Activated CD8-positive, alpha-beta T cell treated with anti-CD3 and anti-CD28 coated beads, Interleukin-2, amount 10 ng/mL, durations not matched to agents 7 days and 5 days (primary cell): ENCODE measurements at regions not wholly inside any gene's neighbourhood (a gene's known extent, or its start where the extent isn't known, plus 50 kb on each side); places are given as distances from the start of the nearest gene placed in this dataset.

Experiments used
- ATAC-seq: fragments of 150-1000 bp; cut with Tn5 transposase; one replicate; pipeline ENCODE4 v1.10.0; 2021; ENCODE audit warnings: moderate library complexity
- CTCF ChIA-PET: fragments of 350-600 bp; sonication (Branson Sonifier 250); formaldehyde crosslinking; loops from one replicate; lab custom pipeline; 2021; ENCODE audit warnings: antibody characterized with exemption; lab: Charles Lee
- POLR2A ChIA-PET: fragments of 350-600 bp; sonication (Branson Sonifier 250); formaldehyde crosslinking; loops from one replicate; lab custom pipeline; 2021; ENCODE audit warnings: antibody characterized with exemption; lab: Charles Lee
- DNase-seq: peaks from one replicate; pipeline ENCODE4 v3.0.0-alpha.2; 2020
- H3K27ac Mint-ChIP-seq: one replicate; pipeline ENCODE4 v1.8.0; 2021; ENCODE audit warnings: mild to moderate bottlenecking, mixed read lengths
- H3K27me3 Mint-ChIP-seq: one replicate; pipeline ENCODE4 v1.8.0; 2021; ENCODE audit warnings: low read depth, mixed read lengths
- H3K36me3 Mint-ChIP-seq: one replicate; pipeline ENCODE4 v1.8.0; 2021; ENCODE audit warnings: low read depth, mixed read lengths
- H3K4me1 Mint-ChIP-seq: one replicate; pipeline ENCODE4 v1.8.0; 2021; ENCODE audit warnings: low read depth, mixed read lengths
- H3K4me3 Mint-ChIP-seq: one replicate; pipeline ENCODE4 v1.8.0; 2021; ENCODE audit warnings: mild to moderate bottlenecking, mixed read lengths
- H3K9me3 Mint-ChIP-seq: one replicate; pipeline ENCODE4 v1.8.0; 2022; ENCODE audit warnings: mixed read lengths; ENCODE audit not compliant: insufficient read depth

DNA sequence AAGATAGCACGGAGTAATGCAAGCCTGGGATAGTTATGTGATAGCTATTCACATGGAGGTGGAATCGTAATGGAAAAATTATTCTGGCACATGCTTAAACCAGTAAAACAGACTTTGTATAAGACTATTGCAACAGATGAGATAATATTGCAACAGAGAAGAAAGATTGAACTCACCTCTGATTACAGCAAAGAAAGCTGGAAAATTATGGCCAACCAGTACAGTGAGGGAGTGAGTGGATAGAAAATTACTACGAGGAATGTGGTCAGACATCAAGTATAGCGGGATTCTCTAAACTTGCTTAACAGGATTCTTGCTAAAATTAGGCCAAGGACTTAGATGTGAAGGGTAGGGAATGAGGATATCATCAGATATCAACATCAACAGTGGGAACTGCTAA is 397.6 kb upstream of the KLHL1 start:
- ChIA-PET POLR2A (no interaction called here), CTCF (no interaction called here)
- H3K9me3 Mint-ChIP-seq, result no peaks in the 10 kb centered on the region
- H3K27ac Mint-ChIP-seq, result no peak overlapping the region
- H3K4me3 Mint-ChIP-seq, result no peak overlapping the region
- ATAC-seq (no peak), DNase-seq (no peak)
- H3K4me1 Mint-ChIP-seq, result no peaks in the 10 kb centered on the region
- no peaks in the 10 kb centered on the region for H3K27me3 Mint-ChIP-seq
- no peaks in the 10 kb centered on the region for H3K36me3 Mint-ChIP-seq

DNA sequence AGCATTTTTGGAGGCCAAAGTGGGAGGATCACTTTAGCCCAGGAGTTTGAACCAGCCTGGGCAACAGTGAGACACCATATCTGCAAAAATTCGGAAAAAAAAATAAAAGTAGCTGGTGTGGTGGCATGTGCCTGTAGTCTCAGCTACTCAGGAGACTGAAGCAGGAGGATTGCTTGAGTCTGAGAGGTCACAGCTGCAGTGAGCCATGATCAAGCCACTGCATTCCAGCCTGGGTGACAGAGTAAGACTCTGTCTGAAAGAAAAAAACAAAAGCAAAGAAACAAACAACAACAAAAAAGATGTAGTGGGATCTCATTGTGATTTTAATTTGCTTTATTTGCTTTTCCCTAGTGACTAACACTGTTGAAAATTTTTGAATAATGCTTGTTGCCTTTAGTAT is 394.7 kb upstream of the KLHL1 start:
- H3K27ac Mint-ChIP-seq, result no peak overlapping the region
- DNase-seq (no peak), ATAC-seq (no peak)
- no peaks in the 10 kb centered on the region for H3K27me3 Mint-ChIP-seq
- H3K36me3 Mint-ChIP-seq, result no peaks in the 10 kb centered on the region
- ChIA-PET POLR2A (no interaction called here), CTCF (no interaction called here)
- no peak overlapping the region for H3K4me3 Mint-ChIP-seq
- no peaks in the 10 kb centered on the region for H3K9me3 Mint-ChIP-seq
- no peaks in the 10 kb centered on the region for H3K4me1 Mint-ChIP-seq

DNA sequence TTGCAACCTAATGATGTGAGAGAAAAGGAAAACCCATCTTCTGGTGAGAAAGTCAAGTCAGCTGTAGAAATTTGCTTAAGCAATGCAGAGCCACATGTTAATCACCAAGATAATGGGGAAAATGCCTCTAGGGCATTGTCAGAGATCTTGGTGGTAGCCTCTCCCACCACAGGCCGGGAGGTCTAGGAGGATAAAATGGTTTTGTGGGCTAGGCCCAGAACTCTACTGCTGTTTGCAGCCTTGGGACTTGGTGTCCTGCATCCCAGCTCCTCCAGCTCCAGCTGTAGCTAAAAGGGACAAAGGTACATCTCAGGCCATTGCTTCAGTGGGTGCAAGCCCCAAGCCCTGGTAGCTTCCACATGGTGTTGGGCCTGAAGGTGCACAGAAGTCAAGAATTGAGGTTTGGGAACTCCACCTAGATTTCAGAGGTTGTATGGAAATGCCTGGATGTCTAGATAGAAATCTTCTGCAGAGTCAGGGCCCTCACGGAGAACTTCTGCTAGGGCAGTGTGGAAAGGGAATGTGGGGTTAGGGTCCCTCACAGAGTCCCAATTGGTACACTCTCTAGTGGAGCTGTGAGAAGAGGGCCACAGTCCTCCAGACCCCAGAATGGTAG is 382.2 kb upstream of the KLHL1 start:
- ChIA-PET POLR2A (no interaction called here), CTCF (no interaction called here)
- Mint-ChIP-seq H3K27me3 (no peaks in the 10 kb centered on the region), H3K4me3 (no peak overlapping the region), H3K27ac (no peak overlapping the region), H3K4me1 (no peaks in the 10 kb centered on the region), H3K9me3 (peaks cover 5% of the 10 kb centered on the region), H3K36me3 (no peaks in the 10 kb centered on the region)
- DNase-seq (no peak), ATAC-seq (no peak)

DNA sequence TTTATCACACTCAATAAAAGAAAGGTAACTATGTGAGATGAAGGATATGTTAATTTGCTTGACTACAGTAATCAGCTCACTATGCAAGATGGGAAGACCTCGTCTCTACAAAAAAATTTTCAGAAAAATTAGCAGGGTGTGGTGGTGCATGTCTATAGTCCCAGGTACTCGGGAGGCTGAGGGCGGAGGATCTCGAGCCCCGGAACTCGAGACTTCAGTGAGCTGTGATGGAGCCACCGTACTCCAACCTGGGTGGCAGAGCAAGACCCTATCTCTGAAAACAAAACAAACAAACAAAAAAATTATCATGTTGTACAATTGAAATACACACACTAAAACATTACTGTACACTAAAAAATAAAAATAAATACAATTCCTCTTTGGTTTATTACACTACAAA is 376.7 kb upstream of the KLHL1 start:
- Mint-ChIP-seq H3K27me3 (no peaks in the 10 kb centered on the region), H3K4me1 (no peaks in the 10 kb centered on the region), H3K4me3 (no peak overlapping the region), H3K27ac (no peak overlapping the region), H3K9me3 (peaks cover 5% of the 10 kb centered on the region), H3K36me3 (no peaks in the 10 kb centered on the region)
- ATAC-seq (no peak), DNase-seq (no peak)
- ChIA-PET POLR2A (no interaction called here), CTCF (no interaction called here)

DNA sequence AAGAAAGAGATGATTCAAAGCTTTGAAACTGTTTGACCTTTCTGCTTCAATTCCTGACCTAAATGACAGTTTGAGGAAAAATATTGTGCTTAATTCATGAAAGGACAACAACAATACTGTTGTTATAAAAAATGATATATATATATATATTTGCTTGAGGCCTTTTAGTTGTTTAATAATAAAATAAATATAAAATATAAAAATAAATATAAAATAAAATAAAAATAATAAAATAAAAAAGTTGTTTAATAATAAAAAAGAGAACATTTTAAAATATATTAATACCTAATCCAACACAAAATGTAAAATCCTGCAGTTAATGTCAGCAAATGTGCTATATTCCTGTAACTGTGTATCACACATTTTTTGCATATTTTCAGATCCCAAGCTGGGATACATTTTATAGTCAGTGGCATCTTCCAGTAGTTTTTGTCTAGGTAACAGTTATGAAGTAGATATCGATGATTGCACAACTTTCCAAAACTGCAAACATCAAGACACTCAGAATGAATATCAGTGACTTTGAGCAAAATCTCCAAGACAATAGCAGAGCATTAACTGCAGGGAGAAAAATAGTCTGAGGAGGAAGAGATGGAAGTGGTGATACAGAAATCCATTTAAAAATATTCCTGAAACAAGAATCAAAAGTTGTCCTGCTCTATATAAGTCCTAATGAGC is 375.5 kb upstream of the KLHL1 start:
- Mint-ChIP-seq H3K27me3 (no peaks in the 10 kb centered on the region), H3K36me3 (no peaks in the 10 kb centered on the region), H3K9me3 (peaks cover 9% of the 10 kb centered on the region), H3K4me1 (no peaks in the 10 kb centered on the region), H3K4me3 (no peak overlapping the region), H3K27ac (no peak overlapping the region)
- DNase-seq, result no peak
- no peak for ATAC-seq
- ChIA-PET CTCF (no interaction called here), POLR2A (no interaction called here)

DNA sequence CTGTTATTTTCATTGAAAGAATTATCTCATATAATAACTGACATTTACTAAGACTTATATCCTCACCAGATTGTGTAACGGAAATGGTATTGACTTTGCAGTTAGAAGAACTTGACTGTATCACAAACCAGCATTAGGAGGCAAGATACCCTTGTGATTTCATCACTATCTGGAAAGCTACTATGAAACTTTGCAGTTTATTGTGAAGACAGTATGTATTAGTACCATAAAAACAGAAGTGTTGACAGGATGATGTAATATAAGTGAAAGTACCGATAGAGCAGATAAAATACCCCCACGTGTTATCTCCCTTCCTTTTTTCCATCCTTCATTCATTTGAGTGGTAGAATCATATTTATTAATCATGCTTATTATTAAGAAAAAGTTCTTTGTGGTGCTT is 365.7 kb upstream of the KLHL1 start:
- no peaks in the 10 kb centered on the region for H3K36me3 Mint-ChIP-seq
- no peaks in the 10 kb centered on the region for H3K27me3 Mint-ChIP-seq
- H3K9me3 Mint-ChIP-seq, result peaks cover 18% of the 10 kb centered on the region
- POLR2A ChIA-PET, result no interaction called here
- H3K27ac Mint-ChIP-seq, result no peak overlapping the region
- no peak for ATAC-seq
- H3K4me1 Mint-ChIP-seq, result no peaks in the 10 kb centered on the region
- DNase-seq, result no peak
- H3K4me3 Mint-ChIP-seq, result no peak overlapping the region
- CTCF ChIA-PET, result no interaction called here

DNA sequence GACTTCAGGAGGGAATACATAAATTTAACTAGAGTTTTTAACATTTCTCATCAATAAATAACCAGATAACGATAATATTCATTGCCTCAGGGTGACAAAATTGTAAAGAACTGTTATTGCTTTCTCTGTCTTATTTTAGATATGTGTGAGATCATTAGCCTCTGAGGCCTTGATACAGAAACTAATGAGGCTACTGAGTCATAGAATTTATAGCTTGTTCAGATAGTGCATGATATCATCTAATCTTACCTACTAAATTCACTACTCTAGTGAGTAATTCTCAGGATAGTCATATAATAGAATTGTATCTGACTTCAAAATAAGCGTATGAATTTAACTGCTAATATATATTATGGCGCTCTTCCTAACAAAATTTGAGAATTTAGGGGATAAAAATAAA is 360.8 kb upstream of the KLHL1 start:
- no peaks in the 10 kb centered on the region for H3K27me3 Mint-ChIP-seq
- ChIA-PET POLR2A (no interaction called here), CTCF (no interaction called here)
- H3K27ac Mint-ChIP-seq, result no peak overlapping the region
- peaks cover 13% of the 10 kb centered on the region for H3K9me3 Mint-ChIP-seq
- ATAC-seq, result no peak
- H3K4me1 Mint-ChIP-seq, result no peaks in the 10 kb centered on the region
- no peak for DNase-seq
- H3K4me3 Mint-ChIP-seq, result no peak overlapping the region
- no peaks in the 10 kb centered on the region for H3K36me3 Mint-ChIP-seq

DNA sequence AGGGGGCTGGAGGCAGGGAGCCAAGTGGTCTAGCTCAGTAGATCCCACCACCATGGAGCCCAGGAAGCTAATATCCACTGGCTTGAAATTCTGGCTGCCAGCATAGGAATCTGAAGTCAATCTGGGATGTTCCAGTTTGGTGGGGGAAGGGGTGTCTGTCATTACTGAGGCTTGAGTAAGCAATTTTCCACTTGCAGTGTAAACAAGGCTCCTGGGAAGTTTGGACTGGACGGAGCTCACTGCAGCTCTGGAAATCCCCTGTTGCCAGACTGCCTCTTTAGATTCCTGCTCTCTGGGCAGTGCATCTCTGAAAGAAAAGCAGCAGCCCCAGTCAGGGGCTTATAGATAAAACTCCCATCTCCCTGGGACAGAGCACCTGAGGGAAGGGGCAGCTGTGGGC is 349.2 kb upstream of the KLHL1 start:
- ChIA-PET POLR2A (no interaction called here), CTCF (no interaction called here)
- Mint-ChIP-seq H3K4me1 (no peaks in the 10 kb centered on the region), H3K4me3 (no peak overlapping the region), H3K9me3 (peaks cover 4% of the 10 kb centered on the region), H3K27ac (no peak overlapping the region), H3K36me3 (no peaks in the 10 kb centered on the region), H3K27me3 (no peaks in the 10 kb centered on the region)
- no peak for DNase-seq
- no peak for ATAC-seq

DNA sequence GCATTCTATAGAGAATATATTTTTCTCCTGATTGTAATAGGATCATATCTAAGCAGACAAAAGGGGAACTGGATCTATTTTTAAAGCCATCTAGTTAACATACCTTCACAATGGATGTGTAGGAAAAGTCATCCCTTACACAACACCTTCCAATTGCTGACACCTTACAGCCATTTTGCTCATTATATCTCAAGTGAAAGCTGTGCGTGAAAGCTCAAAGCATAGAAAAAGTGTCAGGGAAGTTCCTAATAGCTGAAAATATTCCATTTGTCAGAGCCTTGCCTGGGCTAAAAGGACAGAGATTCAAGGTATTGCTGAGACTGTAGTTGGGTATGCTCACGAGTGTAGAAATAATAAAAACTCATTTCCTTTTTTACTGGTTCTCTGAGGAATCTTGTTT is 340.6 kb upstream of the KLHL1 start:
- ATAC-seq, result no peak
- no peaks in the 10 kb centered on the region for H3K27me3 Mint-ChIP-seq
- POLR2A ChIA-PET, result no interaction called here
- no peaks in the 10 kb centered on the region for H3K9me3 Mint-ChIP-seq
- no peaks in the 10 kb centered on the region for H3K4me1 Mint-ChIP-seq
- no peaks in the 10 kb centered on the region for H3K36me3 Mint-ChIP-seq
- CTCF ChIA-PET, result no interaction called here
- DNase-seq, result no peak
- H3K4me3 Mint-ChIP-seq, result no peak overlapping the region
- no peak overlapping the region for H3K27ac Mint-ChIP-seq

DNA sequence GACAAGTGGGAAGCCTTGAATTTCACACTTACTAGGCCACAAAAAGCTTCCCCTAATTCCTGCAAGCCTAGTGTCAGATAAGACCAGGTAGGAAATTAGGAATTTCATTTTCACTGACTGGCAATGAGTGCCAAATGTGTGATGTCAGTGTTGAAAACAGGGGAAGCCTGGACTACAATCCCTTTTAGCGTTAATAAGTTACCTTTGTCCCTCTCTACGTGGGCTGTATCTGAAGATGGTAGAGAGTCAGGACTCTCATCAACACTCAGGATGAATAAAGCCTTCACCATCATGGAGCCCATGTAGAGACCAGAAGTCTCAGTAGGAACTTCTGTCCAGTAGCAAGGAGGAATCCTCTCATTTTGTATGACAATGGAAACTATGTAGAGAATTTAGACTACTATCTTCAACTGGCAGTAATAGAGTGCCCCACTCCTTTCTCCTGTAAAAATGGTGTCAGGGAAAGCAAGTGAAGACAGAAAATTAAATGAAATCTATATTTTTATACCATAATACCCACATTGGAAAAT is 324.1 kb upstream of the KLHL1 start:
- H3K9me3 Mint-ChIP-seq, result peaks cover 17% of the 10 kb centered on the region
- no peak overlapping the region for H3K4me3 Mint-ChIP-seq
- no peaks in the 10 kb centered on the region for H3K36me3 Mint-ChIP-seq
- POLR2A ChIA-PET, result no interaction called here
- H3K27ac Mint-ChIP-seq, result no peak overlapping the region
- no peaks in the 10 kb centered on the region for H3K4me1 Mint-ChIP-seq
- H3K27me3 Mint-ChIP-seq, result no peaks in the 10 kb centered on the region
- DNase-seq (no peak), ATAC-seq (no peak)
- CTCF ChIA-PET, result no interaction called here

DNA sequence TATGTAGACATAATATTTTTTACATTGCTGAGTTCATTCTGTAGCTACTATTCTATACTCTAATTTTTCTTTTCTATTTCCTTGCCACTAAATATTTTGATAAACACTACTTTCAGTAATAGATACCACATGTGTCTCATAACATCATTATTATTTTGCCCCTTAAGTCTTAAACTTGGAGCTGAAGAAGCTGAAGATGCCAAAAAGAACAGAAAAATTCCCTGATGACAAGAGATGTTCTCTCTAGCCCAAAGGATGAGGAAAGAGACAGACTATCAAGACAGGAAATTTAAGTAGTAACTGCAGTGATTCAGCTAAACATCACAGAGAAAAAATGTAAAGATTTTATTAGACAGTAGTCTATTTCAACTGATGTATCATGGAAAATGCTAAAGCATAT is 322.0 kb upstream of the KLHL1 start:
- no peak overlapping the region for H3K4me3 Mint-ChIP-seq
- ChIA-PET POLR2A (no interaction called here), CTCF (no interaction called here)
- H3K4me1 Mint-ChIP-seq, result no peaks in the 10 kb centered on the region
- ATAC-seq (no peak), DNase-seq (no peak)
- H3K36me3 Mint-ChIP-seq, result no peaks in the 10 kb centered on the region
- H3K9me3 Mint-ChIP-seq, result peaks cover 15% of the 10 kb centered on the region
- H3K27me3 Mint-ChIP-seq, result no peaks in the 10 kb centered on the region
- H3K27ac Mint-ChIP-seq, result no peak overlapping the region

DNA sequence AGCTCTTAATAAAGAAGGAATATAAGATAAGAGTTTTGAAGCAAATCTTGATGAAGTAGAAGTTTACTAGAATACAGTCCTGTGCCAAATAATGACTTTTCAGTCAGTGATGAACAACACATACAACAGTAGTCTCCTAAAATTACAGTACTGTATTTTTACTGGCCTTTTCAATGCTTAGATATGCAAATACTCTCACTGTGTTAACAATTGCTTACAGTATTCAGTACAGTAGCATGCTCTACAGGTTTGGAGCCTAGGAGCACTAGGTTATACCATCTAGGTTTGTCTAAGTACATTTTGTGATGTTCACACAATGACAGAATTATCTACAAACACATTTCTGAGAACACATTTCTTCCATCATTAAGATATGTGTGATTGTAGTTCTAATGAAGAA is 316.7 kb upstream of the KLHL1 start:
- H3K9me3 Mint-ChIP-seq, result peaks cover 3% of the 10 kb centered on the region
- H3K36me3 Mint-ChIP-seq, result no peaks in the 10 kb centered on the region
- DNase-seq (no peak), ATAC-seq (no peak)
- no peak overlapping the region for H3K4me3 Mint-ChIP-seq
- POLR2A ChIA-PET, result no interaction called here
- H3K27me3 Mint-ChIP-seq, result no peaks in the 10 kb centered on the region
- no peak overlapping the region for H3K27ac Mint-ChIP-seq
- CTCF ChIA-PET, result no interaction called here
- no peaks in the 10 kb centered on the region for H3K4me1 Mint-ChIP-seq

DNA sequence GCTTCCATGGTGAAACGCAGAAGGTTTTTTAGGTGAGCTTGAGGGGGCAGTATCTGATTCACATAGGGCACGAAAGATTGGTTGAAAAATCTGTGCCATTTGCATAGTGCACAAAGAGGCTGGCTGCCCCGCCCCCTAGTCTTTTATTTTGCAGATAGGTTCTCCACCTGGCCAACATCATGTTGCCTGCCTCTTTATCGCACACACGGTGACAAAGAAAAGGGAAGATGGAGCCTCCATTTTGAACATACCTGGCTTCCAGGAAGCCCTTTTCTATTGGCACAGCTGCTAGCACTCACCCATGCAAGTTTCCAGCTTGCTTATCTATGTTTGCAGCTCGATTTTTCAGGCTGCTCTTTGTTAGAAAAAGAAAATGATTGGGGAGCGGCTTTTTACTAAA is 316.2 kb upstream of the KLHL1 start:
- Mint-ChIP-seq H3K27ac (no peak overlapping the region), H3K27me3 (no peaks in the 10 kb centered on the region), H3K4me3 (no peak overlapping the region), H3K36me3 (no peaks in the 10 kb centered on the region), H3K9me3 (peaks cover 3% of the 10 kb centered on the region), H3K4me1 (no peaks in the 10 kb centered on the region)
- ATAC-seq (no peak), DNase-seq (no peak)
- POLR2A ChIA-PET, result no interaction called here
- CTCF ChIA-PET, result no interaction called here
